ENCODE measurements at regions not wholly inside any gene's neighbourhood (a gene's known extent, or its start where the extent isn't known, plus 50 kb on each side); places are given as distances from the start of the nearest gene placed in this dataset.

- TF ChIP-seq POLR2AphosphoS5 (IDR thresholded peaks at IDR 0.05) (no peak), CTCF (IDR thresholded peaks at IDR 0.05) (no peak)
Observed at GRCh38 chr14:101072945-101073597, 169.5 kb upstream of the RTL1 start.
